HEK293 (cell line): ENCODE measurements at regions not wholly inside any gene's neighbourhood (a gene's known extent, or its start where the extent isn't known, plus 50 kb on each side); places are given as distances from the start of the nearest gene placed in this dataset.
A peak's percentile ranks its signal among the peaks of the same experiment; 100 is the strongest.

ENCODE experiments used
- CTCF ChIA-PET: fragments of 350-600 bp; formaldehyde crosslinking; extraction: SDS; loops from one replicate; lab custom pipeline; 2021; ENCODE audit warnings: antibody characterized with exemption; lab: Yijun Ruan, JAX
- POLR2A ChIA-PET: fragments of 300-600 bp; formaldehyde crosslinking; extraction: SDS; loops from one replicate; lab custom pipeline; 2020; ENCODE audit warnings: antibody characterized with exemption, inconsistent platforms; lab: Yijun Ruan, JAX
- H3K27ac ChIP-seq: fragments of 200-500 bp; sonication (Bioruptor generic); 2 replicates; pipeline ENCODE4 v1.5.1; 2014; ENCODE audit warnings: low read depth, low read length, control low read depth, inconsistent platforms; ENCODE audit errors: extremely low read depth
- H3K36me3 ChIP-seq, 2 experiments: fragments of 200-500 bp in 1 of 2; sonication (Bioruptor generic) in 1 of 2; 1 replicate in 1 of 2; 2 replicates in 1 of 2; pipeline ENCODE4 v1.5.1; 2014 to 2017; ENCODE audit warnings: inconsistent platforms in 2 of 2, low read length in 2 of 2; ENCODE audit not compliant: control insufficient read depth in 2 of 2, insufficient read depth in 1 of 2
- H3K4me1 ChIP-seq: fragments of 200-500 bp; sonication (Bioruptor generic); 2 replicates; pipeline ENCODE4 v1.5.1; 2014; ENCODE audit warnings: mild to moderate bottlenecking, low read length, inconsistent platforms; ENCODE audit not compliant: control insufficient read depth, insufficient read depth
- H3K4me3 ChIP-seq: 2 replicates; pipeline ENCODE4 v1.5.1; 2011; ENCODE audit warnings: low read depth, mild to moderate bottlenecking, control low read depth, low read length, moderate library complexity
- H3K9me3 ChIP-seq: fragments of 200-500 bp; sonication (Bioruptor generic); 2 replicates; pipeline ENCODE4 v1.5.1; 2014; ENCODE audit warnings: low read depth, low read length, inconsistent platforms; ENCODE audit not compliant: control insufficient read depth, insufficient read depth
- GLIS1 ChIP-seq: fragments of 450-650 bp; formaldehyde crosslinking; IDR thresholded peaks from 2 replicates; pipeline ENCODE4 v1.5.1; 2016; ENCODE audit warnings: missing biosample characterization, missing genetic modification characterization
- KLF7 ChIP-seq: fragments of 450-650 bp; formaldehyde crosslinking; IDR thresholded peaks from 2 replicates; pipeline ENCODE4 v1.5.1; 2016; ENCODE audit warnings: missing biosample characterization, missing genetic modification characterization, borderline replicate concordance
- PBX3 ChIP-seq: sonication (generic); formaldehyde crosslinking; IDR thresholded peaks from 2 replicates; pipeline ENCODE4 v1.8.1; 2022; ENCODE audit warnings: mild to moderate bottlenecking, moderate library complexity, missing genetic modification reagents
- ZBTB11 ChIP-seq: fragments of 450-650 bp; formaldehyde crosslinking; conservative IDR thresholded peaks from 2 replicates; pipeline ENCODE4 v1.5.1; 2016; ENCODE audit warnings: low read depth, missing biosample characterization, missing genetic modification characterization
- ZBTB26 ChIP-seq: fragments of 450-650 bp; formaldehyde crosslinking; optimal IDR thresholded peaks from 2 replicates; pipeline ENCODE3; 2016; ENCODE audit warnings: missing biosample characterization, mild to moderate bottlenecking, missing genetic modification characterization
- ZNF132 ChIP-seq: fragments of 450-650 bp; formaldehyde crosslinking; IDR thresholded peaks from 2 replicates; pipeline ENCODE4 v1.5.1; 2017; ENCODE audit warnings: missing biosample characterization, missing genetic modification characterization, borderline replicate concordance
- ZNF169 ChIP-seq: fragments of 450-650 bp; formaldehyde crosslinking; IDR thresholded peaks from 2 replicates; pipeline ENCODE4 v1.5.1; 2016; ENCODE audit warnings: missing biosample characterization, missing genetic modification characterization
- ZNF214 ChIP-seq: fragments of 450-650 bp; formaldehyde crosslinking; IDR thresholded peaks from 2 replicates; pipeline ENCODE4 v1.5.1; 2017; ENCODE audit warnings: missing biosample characterization, mild to moderate bottlenecking, missing genetic modification characterization, borderline replicate concordance
- ZNF248 ChIP-seq: fragments of 450-650 bp; formaldehyde crosslinking; IDR thresholded peaks from 2 replicates; pipeline ENCODE4 v1.5.1; 2017; ENCODE audit warnings: missing biosample characterization, missing genetic modification characterization
- ZNF280D ChIP-seq: fragments of 450-650 bp; formaldehyde crosslinking; IDR thresholded peaks from 2 replicates; pipeline ENCODE4 v1.5.1; 2016; ENCODE audit warnings: missing biosample characterization, missing genetic modification characterization
- ZNF37A ChIP-seq: fragments of 450-650 bp; IDR thresholded peaks from 2 replicates; pipeline ENCODE4 v1.5.1; 2018; ENCODE audit warnings: missing biosample characterization, missing genetic modification characterization
- ZNF513 ChIP-seq: fragments of 450-650 bp; IDR thresholded peaks from 2 replicates; pipeline ENCODE4 v1.5.1; 2018; ENCODE audit warnings: missing biosample characterization, missing genetic modification characterization
- ZNF629 ChIP-seq: fragments of 450-650 bp; formaldehyde crosslinking; IDR thresholded peaks from 2 replicates; pipeline ENCODE4 v1.5.1; 2017; ENCODE audit warnings: missing biosample characterization, missing genetic modification characterization
- ZNF639 ChIP-seq: fragments of 450-650 bp; formaldehyde crosslinking; IDR thresholded peaks from 2 replicates; pipeline ENCODE4 v1.5.1; 2016; ENCODE audit warnings: missing biosample characterization, missing genetic modification characterization
- ZNF645 ChIP-seq: fragments of 450-650 bp; formaldehyde crosslinking; IDR thresholded peaks from 2 replicates; pipeline ENCODE4; 2016; ENCODE audit warnings: missing biosample characterization, missing genetic modification characterization

- no peak overlapping the region for H3K27ac ChIP-seq
- no peaks in the 10 kb centered on the region for H3K4me1 ChIP-seq
- 0 out of 2 replicates have a peak, but pooled peaks have one; percentile 38 for TF ChIP-seq ZNF629 (tag by site-specific recombination)
- TF ChIP-seq ZNF513 (tag by site-specific recombination), result no peak
- POLR2A ChIA-PET, result no interaction called here
- no peaks in the 10 kb centered on the region for H3K36me3 ChIP-seq
- CTCF ChIA-PET, result interaction anchor here (0.9 kb wide), 1 partner anchor 10 kb away, joined by 4 read pairs; no protein-coding TSS in a partner anchor
- H3K9me3 ChIP-seq, result no peaks in the 10 kb centered on the region
- no peak overlapping the region for H3K4me3 ChIP-seq
Measured at GRCh38 chr17:33952425-33952824, 302.7 kb upstream of the CCL2 start.

GRCh38 chr17:33954597-33954996 lies 300.5 kb upstream of the CCL2 start:
- CTCF ChIA-PET, result interaction anchor here (1.3 to 1.8 kb wide), 2 partner anchors 175 to 406 kb away, joined by 3 to 7 read pairs; no protein-coding TSS in a partner anchor

GRCh38 chr17:33955461-33955860 lies 299.6 kb upstream of the CCL2 start:
- no peaks in the 10 kb centered on the region for H3K9me3 ChIP-seq
- H3K4me1 ChIP-seq, result no peaks in the 10 kb centered on the region
- POLR2A ChIA-PET, result no interaction called here
- H3K36me3 ChIP-seq, result no peaks in the 10 kb centered on the region
- CTCF ChIA-PET, result interaction anchor here (0.6 to 1.8 kb wide), 3 partner anchors 18 to 705 kb away, joined by 3 to 7 read pairs (median 3); no protein-coding TSS in a partner anchor
- H3K4me3 ChIP-seq, result no peak overlapping the region
- no peak overlapping the region for H3K27ac ChIP-seq
- no peak for TF ChIP-seq ZBTB11 (tag by site-specific recombination)
- no peak for TF ChIP-seq ZBTB26
- no peak for TF ChIP-seq ZNF639 (tag by site-specific recombination)
- no peak for TF ChIP-seq ZNF248
- no peak for TF ChIP-seq ZNF280D

More at GRCh38 chr17:33954597-33954996, 300.5 kb upstream of the CCL2 start:
- no peaks in the 10 kb centered on the region for H3K4me1 ChIP-seq
- POLR2A ChIA-PET, result no interaction called here
- no peak for TF ChIP-seq ZNF132 (tag by site-specific recombination)
- TF ChIP-seq ZNF169 (tag by site-specific recombination), result no peak
- no peak for TF ChIP-seq KLF7 (tag by site-specific recombination)
- TF ChIP-seq ZNF214 (tag by site-specific recombination), result no peak
- TF ChIP-seq PBX3 (CRISPR knock-in tag), result no peak
- no peak for TF ChIP-seq ZNF37A
- TF ChIP-seq GLIS1 (tag by site-specific recombination), result no peak
- TF ChIP-seq ZNF645 (tag by site-specific recombination), result no peak
- H3K9me3 ChIP-seq, result no peaks in the 10 kb centered on the region
- no peak overlapping the region for H3K27ac ChIP-seq
- H3K4me3 ChIP-seq, result no peak overlapping the region
- no peaks in the 10 kb centered on the region for H3K36me3 ChIP-seq
